ENCODE measurements at regions not wholly inside any gene's neighbourhood (a gene's known extent, or its start where the extent isn't known, plus 50 kb on each side); places are given as distances from the start of the nearest gene placed in this dataset. TPM values are rescaled to one million over a fixed set of nuclear protein-coding genes. Genes with fewer than 3 reads are reported as not detected.
"Not testable (repeated sequence)": the region's sequence is repeated elsewhere in the genome, so short reads cannot be mapped to it uniquely, and the experiment has no call there.

DNA sequence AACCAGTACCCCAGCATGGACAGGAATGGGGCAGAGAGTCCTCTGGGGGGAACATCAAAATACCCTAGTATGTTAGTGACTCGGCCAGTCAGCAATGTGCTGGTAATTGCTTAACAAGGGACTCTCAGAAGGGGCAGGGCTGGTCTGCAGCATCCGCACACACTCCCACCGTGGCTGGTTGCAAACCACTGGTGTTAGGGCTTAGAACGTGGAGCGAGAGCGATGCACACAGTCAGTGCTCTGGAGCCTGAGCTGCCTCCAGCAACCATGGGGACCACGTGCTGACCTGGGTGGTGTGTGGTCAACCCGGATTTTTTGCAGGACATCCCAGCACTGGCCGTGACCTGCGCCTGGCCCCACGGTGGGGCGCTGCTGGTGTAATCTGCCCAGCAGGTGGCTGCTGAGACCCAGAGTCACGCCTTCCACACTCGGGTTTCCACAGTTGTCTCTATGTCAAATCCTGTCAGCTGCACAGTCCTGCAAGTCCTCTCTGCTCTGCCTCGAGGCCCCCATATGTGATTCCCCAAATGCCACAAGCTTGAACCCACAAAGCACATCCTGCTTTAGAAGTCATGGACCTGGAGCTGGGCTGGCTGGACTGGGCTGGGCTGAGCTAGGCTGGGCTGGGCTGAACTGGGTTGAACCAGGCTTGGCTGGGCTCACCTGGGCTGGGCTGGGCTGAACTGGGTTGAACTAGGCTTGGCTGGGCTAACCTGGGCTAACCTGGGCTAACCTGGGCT is 50.6 kb upstream of the GPC1 start:
- Histone ChIP-seq H2AFZ (ENCODE audit: low read length) (no peak overlapping the region), H3K9ac (ENCODE audit: low read length) (no peak overlapping the region), H3K9me2 (replicated peaks; ENCODE audit: insufficient read depth, low read length) (no peaks in the 10 kb centered on the region), H3K4me1 (ENCODE audit: low read length) (no peaks in the 10 kb centered on the region), H3K27ac (ENCODE audit: low read length) (no peak overlapping the region), H4K20me1 (ENCODE audit: insufficient read depth, low read depth, low read length) (no peaks in the 10 kb centered on the region), H3K27me3 (ENCODE audit: low read length) (no peaks in the 10 kb centered on the region), H3K36me3 (ENCODE audit: insufficient read depth, low read length) (no peaks in the 10 kb centered on the region), H3K4me2 (ENCODE audit: low read depth, low read length, poor library complexity, severe bottlenecking) (no peak overlapping the region), H3K79me2 (ENCODE audit: low read length) (no peaks in the 10 kb centered on the region), H3K4me3 (ENCODE audit: low read length) (no peak overlapping the region), H3K9me3 (ENCODE audit: low read length) (no peaks in the 10 kb centered on the region)
- DNase-seq: no peak

DNA sequence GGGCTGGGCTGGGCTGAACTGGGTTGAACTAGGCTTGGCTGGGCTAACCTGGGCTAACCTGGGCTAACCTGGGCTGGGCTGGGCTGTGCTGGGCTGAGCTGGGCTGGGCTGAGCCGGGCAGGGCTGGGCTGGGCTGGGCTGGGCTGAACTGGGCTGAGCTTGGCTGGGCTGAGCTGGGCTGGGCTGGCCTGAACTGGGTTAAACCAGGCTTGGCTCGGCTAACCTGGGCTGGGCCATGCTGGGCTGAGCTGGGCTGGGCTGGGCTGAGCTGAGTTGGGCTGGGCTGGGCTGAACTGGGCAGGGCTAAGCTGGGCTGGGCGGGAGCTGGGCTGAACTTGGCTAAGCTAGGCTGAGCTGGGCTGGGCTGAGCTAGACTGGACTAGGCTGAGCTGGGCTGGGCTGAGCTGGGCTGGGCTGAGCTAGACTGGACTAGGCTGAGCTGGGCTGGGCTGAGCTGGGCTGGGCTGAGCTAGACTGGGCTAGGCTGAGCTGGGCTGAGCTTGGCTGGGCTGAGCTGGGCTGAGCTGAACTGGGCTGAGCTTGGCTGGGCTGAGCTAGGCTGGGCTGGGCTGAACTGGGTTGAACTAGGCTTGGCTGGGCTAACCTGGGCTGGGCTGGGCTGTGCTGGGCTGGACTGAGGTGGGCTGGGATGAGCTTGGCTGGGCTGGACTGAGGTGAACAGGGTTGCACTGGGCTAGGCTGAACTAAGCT is 49.9 kb upstream of the GPC1 start:
- not testable (repeated sequence) for H3K9ac ChIP-seq (ENCODE audit: low read length); DNase-seq

More for the DNA sequence above, 49.9 kb upstream of the GPC1 start:
- H3K4me1 ChIP-seq (ENCODE audit: low read length); H2AFZ ChIP-seq (ENCODE audit: low read length); H3K9me2 ChIP-seq (replicated peaks; ENCODE audit: insufficient read depth, low read length); H3K79me2 ChIP-seq (ENCODE audit: low read length); H3K36me3 ChIP-seq (ENCODE audit: insufficient read depth, low read length); H3K27me3 ChIP-seq (ENCODE audit: low read length); H4K20me1 ChIP-seq (ENCODE audit: insufficient read depth, low read depth, low read length); H3K4me3 ChIP-seq (ENCODE audit: low read length); H3K9me3 ChIP-seq (ENCODE audit: low read length); H3K4me2 ChIP-seq (ENCODE audit: low read depth, low read length, poor library complexity, severe bottlenecking); H3K27ac ChIP-seq (ENCODE audit: low read length): not testable (repeated sequence)

Small RNAs in the stretch of these regions (small RNA-seq; reads per million reads assigned to genes)
- not detected for gene RF00012
